GM19023 (cell line): ENCODE measurements at regions not wholly inside any gene's neighbourhood (a gene's known extent, or its start where the extent isn't known, plus 50 kb on each side); places are given as distances from the start of the nearest gene placed in this dataset.
"Not testable (repeated sequence)": the region's sequence is repeated elsewhere in the genome, so short reads cannot be mapped to it uniquely, and the experiment has no call there.

ENCODE experiments used
- ATAC-seq: cut with Tn5 transposase; IDR thresholded peaks from one replicate; pipeline ENCODE4 v1.9.1; 2021; ENCODE audit warnings: mild to moderate bottlenecking, moderate library complexity; ENCODE audit not compliant: unreplicated experiment

GRCh38 chr15:21024235-21024987 lies 158.3 kb upstream of the POTEB2 start:
- not testable (repeated sequence) for ATAC-seq

DNA sequence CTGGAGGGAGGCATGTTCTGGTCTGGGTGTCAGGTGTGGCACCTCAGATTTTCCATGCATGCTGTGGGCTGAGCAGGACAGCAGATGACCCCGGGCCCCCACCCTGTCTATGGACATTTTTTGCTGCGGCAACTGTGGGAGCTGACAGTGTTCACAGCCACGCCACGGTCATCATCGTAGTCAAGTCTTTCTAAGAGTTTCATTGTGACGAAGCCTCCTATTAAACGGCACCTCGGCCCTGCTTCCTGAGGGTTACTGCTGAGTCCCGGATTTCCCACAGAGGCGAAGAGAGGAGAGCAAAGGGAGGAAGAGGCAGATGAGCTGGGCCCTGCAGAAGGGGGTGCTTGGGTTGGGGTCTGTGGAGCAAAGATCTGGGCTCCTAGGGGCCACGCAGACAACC lies 152.1 kb upstream of the POTEB2 start:
- ATAC-seq: not testable (repeated sequence)

DNA sequence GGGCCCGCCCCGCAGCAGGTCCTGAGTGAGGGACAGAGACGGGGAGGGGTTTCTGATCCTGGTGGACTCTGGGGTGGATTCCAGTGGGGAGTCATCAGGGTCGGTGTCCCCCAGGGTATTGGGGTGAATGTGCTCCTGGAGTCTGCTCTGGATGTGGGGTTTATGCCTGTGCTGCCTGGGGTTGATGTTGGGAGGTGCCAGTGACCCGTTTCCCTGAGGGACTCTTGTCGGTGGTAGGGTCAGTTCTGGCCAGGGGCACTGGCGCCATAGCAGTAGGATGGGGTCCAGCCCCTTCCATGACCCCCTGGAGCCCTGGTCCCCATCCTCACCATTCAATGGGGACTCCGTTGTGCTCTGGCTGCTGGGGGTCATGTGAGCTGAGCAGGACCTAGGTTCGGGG lies 151.2 kb upstream of the POTEB2 start:
- not testable (repeated sequence) for ATAC-seq

DNA sequence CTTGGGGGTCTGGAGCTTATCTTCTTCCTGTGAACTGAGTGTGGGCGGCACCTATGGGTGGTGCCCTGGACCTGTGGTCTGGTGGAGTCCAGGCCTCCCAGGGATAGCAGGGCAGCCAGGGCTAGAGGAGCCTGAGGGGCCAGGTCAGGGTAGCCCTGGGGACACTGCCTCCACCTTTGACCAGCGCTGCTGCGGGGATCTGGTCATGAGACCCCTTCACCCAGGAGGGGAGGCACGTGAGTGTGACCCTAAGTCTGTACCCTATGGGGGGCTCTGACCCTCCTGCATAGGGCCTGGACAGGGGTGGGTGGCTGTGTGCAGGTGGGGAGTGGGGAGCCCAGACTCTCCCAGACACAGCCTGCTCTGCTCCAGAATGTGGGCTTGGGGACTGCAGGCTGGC lies 150.5 kb upstream of the POTEB2 start:
- not testable (repeated sequence) for ATAC-seq

- not testable (repeated sequence) for ATAC-seq
These were observed 149.1 kb upstream of the POTEB2 start for GRCh38 chr15:21015171-21015570.

GRCh38 chr15:21013308-21013707 lies 147.2 kb upstream of the POTEB2 start:
- not testable (repeated sequence) for ATAC-seq

DNA sequence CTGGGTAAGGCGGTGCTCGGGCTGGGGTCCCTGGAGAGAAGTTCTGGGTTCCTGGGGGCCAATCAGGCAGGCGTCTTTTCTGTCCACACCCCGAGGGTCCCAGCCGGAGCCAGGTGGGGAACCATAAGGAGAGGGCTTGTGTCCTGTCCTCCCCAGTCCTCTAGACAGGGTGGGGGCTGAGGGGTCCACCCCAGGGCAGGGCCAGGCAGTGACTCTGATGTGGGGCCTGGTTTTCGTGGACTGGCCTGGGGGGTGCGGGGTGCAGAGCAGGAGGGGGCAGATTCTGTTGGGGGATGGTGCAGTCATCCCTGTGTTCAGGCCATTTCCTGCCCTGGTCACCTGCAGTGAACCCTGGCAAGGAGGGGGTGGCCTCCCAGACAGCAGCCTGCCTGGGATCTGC lies 143.5 kb upstream of the POTEB2 start:
- not testable (repeated sequence) for ATAC-seq

DNA sequence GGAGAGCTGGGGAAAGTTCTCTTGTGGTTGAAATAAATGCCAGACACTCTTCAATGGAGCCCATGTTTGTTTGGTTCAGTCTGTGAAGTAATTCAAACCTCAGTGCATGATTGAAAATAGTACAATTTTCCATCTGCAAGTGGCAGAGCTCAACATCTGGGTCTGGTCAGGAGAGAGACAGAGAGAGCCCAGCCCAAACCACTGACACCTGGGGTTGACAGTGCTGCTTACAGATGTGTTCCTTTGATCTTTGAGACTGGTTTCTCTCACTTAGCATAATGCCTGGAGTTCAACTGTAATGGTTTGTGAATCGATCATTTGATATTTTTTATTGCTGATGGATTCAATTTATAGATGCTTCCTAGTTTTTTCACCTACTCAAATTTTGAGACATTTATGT lies 137.3 kb upstream of the POTEB2 start:
- not testable (repeated sequence) for ATAC-seq

- not testable (repeated sequence) for ATAC-seq
These were observed 135.8 kb upstream of the POTEB2 start for GRCh38 chr15:21001950-21002349.

DNA sequence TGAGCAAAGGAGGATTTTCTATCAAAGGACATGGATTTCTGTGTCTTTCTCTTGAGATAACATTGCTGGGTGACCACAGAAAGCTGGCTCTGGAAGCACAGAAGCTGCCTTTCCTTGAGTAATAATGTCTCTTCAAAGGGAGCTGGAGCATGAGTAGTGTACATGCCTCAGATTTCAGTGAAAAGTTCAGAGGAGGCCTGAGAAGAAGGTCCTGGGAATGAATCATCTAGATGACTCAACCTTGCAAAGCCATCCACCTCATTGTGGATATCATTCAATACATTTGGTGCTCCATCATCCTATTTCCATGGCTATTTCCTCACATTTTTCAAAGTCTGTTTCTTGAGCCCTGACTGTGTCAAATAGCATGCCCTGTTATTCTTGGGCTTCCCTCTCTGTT lies 125.6 kb upstream of the POTEB2 start:
- ATAC-seq: not testable (repeated sequence)

GRCh38 chr15:20991253-20991652 lies 125.1 kb upstream of the POTEB2 start:
- ATAC-seq: not testable (repeated sequence)

DNA sequence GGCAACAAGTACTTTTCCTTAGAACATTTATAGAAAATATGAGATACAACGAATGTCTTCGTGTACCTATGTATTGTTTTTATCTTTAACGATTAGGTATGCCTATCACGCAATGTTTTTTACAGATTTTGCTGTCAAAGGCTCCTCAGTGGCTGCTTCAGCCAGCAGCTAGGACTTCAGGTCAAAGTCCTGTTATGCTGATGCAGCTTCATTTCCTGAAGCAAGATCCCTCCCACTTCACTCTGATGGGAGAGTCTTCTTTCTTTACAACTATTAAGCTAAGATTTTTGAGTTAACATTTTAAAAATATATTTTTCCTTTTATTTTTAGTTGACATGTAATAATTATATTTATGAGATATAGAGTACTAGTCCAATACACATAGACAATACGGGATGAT lies 120.7 kb upstream of the POTEB2 start:
- not testable (repeated sequence) for ATAC-seq

- ATAC-seq: peak; percentile 81
These were observed 111.9 kb upstream of the POTEB2 start for GRCh38 chr15:20978057-20978456.

GRCh38 chr15:20972762-20973161 lies 106.6 kb upstream of the POTEB2 start:
- ATAC-seq: not testable (repeated sequence)

- ATAC-seq: not testable (repeated sequence)
These were observed 93.2 kb upstream of the POTEB2 start for GRCh38 chr15:20959299-20959698.

- ATAC-seq: not testable (repeated sequence)
These were observed 63.2 kb upstream of the POTEB2 start for GRCh38 chr15:20929322-20929721.
